Glutamatergic neuron (in vitro differentiated cells): ENCODE measurements at regions not wholly inside any gene's neighbourhood (a gene's known extent, or its start where the extent isn't known, plus 50 kb on each side); places are given as distances from the start of the nearest gene placed in this dataset.

ENCODE experiments used
- DNase-seq: peaks from one replicate; pipeline ENCODE4 v3.0.0; 2022
- H3K27ac Mint-ChIP-seq: one replicate; pipeline ENCODE4 v1.8.0; 2020; ENCODE audit warnings: mild to moderate bottlenecking, mixed read lengths, inconsistent platforms; ENCODE audit not compliant: unreplicated experiment
- H3K27me3 Mint-ChIP-seq: one replicate; pipeline ENCODE4 v1.8.0; 2020; ENCODE audit warnings: mild to moderate bottlenecking, moderate library complexity, mixed read lengths, inconsistent platforms; ENCODE audit not compliant: unreplicated experiment
- H3K36me3 Mint-ChIP-seq: one replicate; pipeline ENCODE4 v1.8.0; 2020; ENCODE audit warnings: mild to moderate bottlenecking, mixed read lengths, inconsistent platforms; ENCODE audit not compliant: unreplicated experiment
- H3K4me1 Mint-ChIP-seq: one replicate; pipeline ENCODE4 v1.8.0; 2020; ENCODE audit warnings: mild to moderate bottlenecking, low read depth, mixed read lengths, inconsistent platforms; ENCODE audit not compliant: unreplicated experiment
- H3K4me3 Mint-ChIP-seq: one replicate; pipeline ENCODE4 v1.8.0; 2020; ENCODE audit warnings: mild to moderate bottlenecking, mixed read lengths, inconsistent platforms; ENCODE audit not compliant: unreplicated experiment
- H3K9me3 Mint-ChIP-seq: one replicate; pipeline ENCODE4 v1.8.0; 2020; ENCODE audit warnings: mild to moderate bottlenecking, moderate library complexity, mixed read lengths, inconsistent platforms; ENCODE audit not compliant: unreplicated experiment
- CTCF ChIP-seq: fragments of 200-600 bp; sonication (generic); IDR thresholded peaks from one replicate; pipeline ENCODE4 v1.5.0; 2021; ENCODE audit not compliant: partially characterized antibody, unreplicated experiment

GRCh38 chr7:109176661-109177060, 607.0 kb downstream of the DNAJB9 start:
- H3K36me3 Mint-ChIP-seq, result no peaks in the 10 kb centered on the region
- no peaks in the 10 kb centered on the region for H3K9me3 Mint-ChIP-seq
- no peak for TF ChIP-seq CTCF
- H3K27ac Mint-ChIP-seq, result no peak overlapping the region
- no peak overlapping the region for H3K4me3 Mint-ChIP-seq
- H3K27me3 Mint-ChIP-seq, result no peaks in the 10 kb centered on the region
- no peaks in the 10 kb centered on the region for H3K4me1 Mint-ChIP-seq
- DNase-seq, result no peak

- Mint-ChIP-seq H3K27me3 (no peaks in the 10 kb centered on the region), H3K27ac (no peak overlapping the region), H3K4me3 (no peak overlapping the region), H3K4me1 (no peaks in the 10 kb centered on the region), H3K36me3 (no peaks in the 10 kb centered on the region), H3K9me3 (no peaks in the 10 kb centered on the region)
- no peak for TF ChIP-seq CTCF
- no peak for DNase-seq
These were observed 608.7 kb downstream of the DNAJB9 start for GRCh38 chr7:109178342-109178741.

- no peak for DNase-seq
These were observed 609.9 kb downstream of the DNAJB9 start for GRCh38 chr7:109179601-109180000.

GRCh38 chr7:109190766-109191398, 621.2 kb downstream of the DNAJB9 start:
- no peak for DNase-seq
- Mint-ChIP-seq H3K4me3 (no peak overlapping the region), H3K27ac (no peak overlapping the region), H3K9me3 (no peaks in the 10 kb centered on the region), H3K36me3 (no peaks in the 10 kb centered on the region), H3K27me3 (no peaks in the 10 kb centered on the region), H3K4me1 (peaks cover 2% of the 10 kb centered on the region)
- TF ChIP-seq CTCF, result no peak

More at GRCh38 chr7:109179601-109180000, 609.9 kb downstream of the DNAJB9 start:
- TF ChIP-seq CTCF, result no peak
- no peak overlapping the region for H3K4me3 Mint-ChIP-seq
- no peaks in the 10 kb centered on the region for H3K36me3 Mint-ChIP-seq
- no peaks in the 10 kb centered on the region for H3K4me1 Mint-ChIP-seq
- H3K9me3 Mint-ChIP-seq, result no peaks in the 10 kb centered on the region
- no peak overlapping the region for H3K27ac Mint-ChIP-seq
- H3K27me3 Mint-ChIP-seq, result no peaks in the 10 kb centered on the region

- Mint-ChIP-seq H3K4me3 (no peak overlapping the region), H3K36me3 (no peaks in the 10 kb centered on the region), H3K4me1 (peaks cover 7% of the 10 kb centered on the region), H3K27ac (no peak overlapping the region), H3K9me3 (peaks cover 2% of the 10 kb centered on the region), H3K27me3 (peaks cover 2% of the 10 kb centered on the region)
- no peak for DNase-seq
- peak; percentile 24 for TF ChIP-seq CTCF
These were observed 636.5 kb downstream of the DNAJB9 start for GRCh38 chr7:109206196-109206595.
